ENCODE measurements at regions not wholly inside any gene's neighbourhood (a gene's known extent, or its start where the extent isn't known, plus 50 kb on each side); places are given as distances from the start of the nearest gene placed in this dataset.

DNA sequence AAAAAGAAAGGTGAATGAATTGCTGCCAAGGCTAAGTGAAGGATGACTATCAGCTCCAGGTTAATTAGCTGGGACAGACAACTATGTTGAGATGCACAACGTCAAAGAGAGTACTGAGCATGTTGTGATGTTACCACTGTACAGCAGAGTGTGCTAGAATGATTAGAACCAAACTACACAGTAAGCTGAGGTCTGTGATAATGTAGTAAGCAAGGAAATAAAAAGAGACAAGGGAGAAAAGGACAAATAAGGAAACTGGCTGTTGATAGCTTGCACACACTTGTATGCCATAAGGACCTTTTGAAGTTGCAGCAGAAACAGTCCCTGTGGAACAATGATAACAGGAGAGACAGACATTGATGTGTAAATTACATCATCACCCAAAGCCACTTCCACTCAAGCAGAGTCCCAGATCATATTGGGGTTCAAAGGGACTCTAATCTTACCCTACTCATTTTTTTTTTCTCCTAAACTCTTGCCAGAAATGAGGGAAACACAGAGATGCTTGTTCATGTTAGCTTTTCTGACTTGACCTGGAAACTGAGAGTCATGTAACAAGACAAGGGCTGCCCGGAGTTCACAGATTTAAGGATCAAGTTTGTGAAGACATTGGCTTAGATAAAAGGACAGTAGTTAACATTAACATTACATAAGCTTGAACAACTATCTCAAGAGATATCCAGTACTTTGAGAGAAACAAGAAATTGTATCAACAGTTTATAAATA lies 189.9 kb downstream of the CENPW start:
- no peak for FAIRE-seq

DNA sequence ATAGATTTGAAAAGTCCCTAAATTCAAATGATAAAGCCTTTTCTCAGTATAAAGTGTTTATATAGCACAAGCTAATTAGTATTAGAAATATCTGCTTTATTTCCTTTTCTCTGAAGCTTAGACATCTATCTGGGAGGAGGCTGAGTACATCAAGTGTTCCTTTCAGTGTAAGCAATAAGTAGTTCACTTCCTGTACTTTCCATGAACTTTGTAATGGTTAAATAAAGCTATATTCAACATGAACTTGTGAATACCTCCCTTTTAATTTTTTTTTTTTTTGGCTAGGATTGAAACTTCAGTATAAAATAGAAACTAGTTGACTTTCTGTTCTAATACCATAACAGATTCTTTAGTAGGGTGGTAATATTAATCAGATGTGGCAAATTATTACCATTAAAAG lies 190.9 kb downstream of the CENPW start:
- FAIRE-seq: peak; percentile 83

DNA sequence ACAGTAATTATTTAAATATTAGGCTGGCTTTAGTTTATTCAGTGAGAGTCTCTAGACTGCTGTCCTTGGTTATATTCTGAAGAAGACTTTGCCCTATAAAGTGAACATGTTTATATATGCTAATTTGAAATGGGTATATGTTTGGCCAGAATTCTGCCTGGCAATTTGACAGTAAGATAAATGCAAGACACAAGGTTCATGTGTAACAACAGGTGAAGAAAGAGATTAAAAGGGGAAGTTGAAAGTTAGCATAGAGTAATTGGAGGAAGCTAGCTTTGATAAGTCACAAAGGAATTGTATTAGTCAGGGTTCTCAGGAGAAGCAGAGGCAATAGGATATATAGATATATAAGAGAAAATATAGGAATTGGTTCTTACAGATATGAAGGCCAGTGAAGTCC lies 191.4 kb downstream of the CENPW start:
- no peak for FAIRE-seq

DNA sequence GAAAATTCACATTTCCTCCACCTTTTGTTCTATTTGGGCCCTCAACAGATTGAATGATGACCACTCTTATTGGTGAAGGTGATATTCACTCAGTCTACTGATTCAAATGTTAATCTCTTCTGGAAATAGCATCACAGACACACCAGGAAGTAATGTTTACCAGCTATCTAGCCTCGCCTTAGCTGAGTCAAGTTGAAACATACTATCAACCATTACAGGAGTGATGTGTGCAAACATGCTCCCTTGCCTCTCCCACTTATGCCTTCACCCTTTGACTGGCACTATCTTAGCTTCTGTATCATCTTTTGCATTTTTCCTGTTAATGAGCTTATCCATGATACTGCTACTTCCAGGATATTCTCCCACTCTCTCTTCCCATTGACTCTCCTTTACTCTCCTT lies 191.9 kb downstream of the CENPW start:
- FAIRE-seq: no peak

DNA sequence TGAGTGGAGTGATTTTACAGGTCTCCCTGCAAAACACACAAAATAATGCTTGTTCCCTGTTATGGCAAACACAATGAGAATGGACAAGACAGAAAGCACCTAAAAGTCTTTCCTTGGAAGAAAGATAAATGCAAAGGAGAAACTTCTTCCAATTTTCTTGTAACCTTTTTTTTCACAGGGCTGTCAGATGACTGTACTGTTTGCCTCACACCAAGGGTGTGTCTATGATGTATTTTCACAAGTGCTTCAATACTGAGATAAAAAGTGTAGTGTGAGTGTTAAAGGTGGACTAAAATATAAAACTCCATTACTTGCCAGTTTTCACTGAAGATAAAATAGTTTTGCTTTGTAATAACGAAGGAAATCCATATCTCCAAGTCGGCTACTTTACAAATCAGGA lies 194.5 kb downstream of the CENPW start:
- no peak for FAIRE-seq

DNA sequence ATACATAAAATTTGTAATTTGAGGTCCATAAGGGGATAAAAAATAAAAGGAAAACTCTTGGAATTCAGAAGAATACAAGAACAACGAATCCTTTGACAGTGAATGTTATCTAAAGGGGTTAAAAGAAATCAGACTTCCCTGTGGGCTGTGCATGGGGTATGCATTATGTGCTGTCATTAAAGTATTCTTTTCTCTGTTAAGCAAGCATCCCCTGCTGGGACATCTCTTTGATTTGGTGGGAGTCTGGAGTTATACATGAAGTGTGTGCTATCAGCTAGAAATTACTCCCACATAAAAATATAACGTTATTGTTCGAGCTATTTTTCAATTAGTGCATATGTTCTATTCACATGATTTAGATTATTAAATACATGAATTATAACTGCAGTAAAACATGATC lies 195.2 kb downstream of the CENPW start:
- FAIRE-seq: no peak

DNA sequence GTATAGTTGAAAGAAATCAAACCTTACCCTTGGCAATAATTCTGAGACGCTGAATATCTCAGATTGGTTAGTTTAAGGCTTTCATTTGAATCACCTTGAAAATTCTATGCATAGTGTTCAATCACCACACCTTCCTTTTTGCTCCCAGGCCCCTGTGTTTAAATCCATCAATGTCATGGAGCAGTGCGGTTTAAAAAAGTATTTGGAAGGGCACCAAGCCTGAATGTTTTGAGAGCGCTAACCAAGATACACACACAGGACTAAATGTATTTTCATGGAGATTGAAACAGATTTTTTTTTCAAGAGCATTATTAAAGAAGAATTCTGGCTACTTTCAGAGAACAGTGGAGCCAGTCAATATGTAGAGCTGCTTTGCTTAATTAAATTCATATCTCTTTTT lies 195.7 kb downstream of the CENPW start:
- no peak for FAIRE-seq

DNA sequence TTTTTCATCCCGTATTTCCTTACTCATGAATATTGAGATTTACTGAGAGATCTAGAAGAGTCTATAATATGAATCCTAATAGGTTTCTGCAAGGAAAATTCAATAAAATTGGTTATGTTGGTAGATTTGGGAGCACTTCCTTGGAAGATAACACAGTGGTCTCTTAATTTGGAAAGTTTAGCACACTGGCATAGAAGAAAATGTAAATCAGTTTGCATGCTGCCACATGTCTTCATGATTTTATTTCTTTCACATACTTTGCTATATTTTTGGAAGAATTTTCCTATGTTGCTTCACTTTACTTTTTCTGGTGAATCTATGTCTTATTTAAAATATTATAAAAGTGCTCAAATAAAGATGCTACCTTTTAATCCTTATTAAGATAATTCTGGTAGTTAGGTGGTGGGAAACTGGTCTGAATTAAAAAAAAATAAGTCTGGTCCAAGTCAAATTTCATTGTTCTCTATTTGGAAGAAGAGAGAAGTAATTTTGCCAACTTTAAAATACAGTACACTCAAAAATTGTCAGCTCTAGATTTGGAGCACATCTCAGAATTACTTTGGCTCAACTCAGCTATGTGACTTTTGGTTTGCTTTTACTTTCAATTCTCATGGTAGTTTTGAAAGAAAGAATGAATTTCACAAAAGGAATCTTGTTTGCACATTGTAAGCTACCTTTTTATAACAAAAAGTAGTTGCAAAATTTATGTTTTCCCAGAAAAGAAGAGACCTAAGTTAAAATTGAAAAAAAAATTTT lies 197.3 kb downstream of the CENPW start:
- no peak for FAIRE-seq

DNA sequence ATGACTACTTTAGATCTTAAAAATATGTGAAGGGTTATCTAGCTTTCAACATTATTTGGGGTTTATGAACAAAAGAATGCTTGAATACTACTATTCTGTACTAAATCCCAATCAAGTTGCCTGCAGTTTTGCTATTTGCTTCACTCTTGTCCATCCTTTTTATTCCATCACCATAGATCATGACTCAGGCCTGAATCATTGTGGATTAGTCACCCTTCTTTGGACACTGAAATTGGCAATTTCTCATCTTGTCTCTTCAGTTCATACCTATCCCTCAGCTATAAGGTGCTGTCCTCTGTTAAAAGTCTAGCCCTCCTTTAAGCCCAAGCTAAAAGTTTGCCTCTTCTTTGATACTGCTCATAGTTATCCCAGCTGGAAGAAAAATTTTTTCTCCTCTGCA lies 199.1 kb downstream of the CENPW start:
- no peak for FAIRE-seq

DNA sequence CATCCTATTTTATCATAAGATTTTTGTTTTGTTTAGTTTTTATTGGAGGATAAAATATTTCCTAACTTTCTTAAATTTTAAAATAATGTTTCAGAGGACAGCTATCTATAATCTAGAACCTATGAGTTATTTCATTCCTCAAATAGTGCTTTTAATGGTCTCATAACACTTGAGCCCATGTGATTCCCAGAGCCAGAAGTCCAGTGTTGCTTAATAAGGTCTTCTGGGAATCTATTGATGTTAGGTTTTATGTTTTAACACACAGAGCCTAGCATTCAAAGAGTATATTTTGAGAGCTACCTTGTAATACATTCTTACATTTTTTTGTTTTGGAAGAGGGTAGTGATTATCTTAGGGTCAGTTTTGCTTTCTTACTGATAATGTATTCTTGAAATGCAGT lies 200.2 kb downstream of the CENPW start:
- FAIRE-seq: no peak

DNA sequence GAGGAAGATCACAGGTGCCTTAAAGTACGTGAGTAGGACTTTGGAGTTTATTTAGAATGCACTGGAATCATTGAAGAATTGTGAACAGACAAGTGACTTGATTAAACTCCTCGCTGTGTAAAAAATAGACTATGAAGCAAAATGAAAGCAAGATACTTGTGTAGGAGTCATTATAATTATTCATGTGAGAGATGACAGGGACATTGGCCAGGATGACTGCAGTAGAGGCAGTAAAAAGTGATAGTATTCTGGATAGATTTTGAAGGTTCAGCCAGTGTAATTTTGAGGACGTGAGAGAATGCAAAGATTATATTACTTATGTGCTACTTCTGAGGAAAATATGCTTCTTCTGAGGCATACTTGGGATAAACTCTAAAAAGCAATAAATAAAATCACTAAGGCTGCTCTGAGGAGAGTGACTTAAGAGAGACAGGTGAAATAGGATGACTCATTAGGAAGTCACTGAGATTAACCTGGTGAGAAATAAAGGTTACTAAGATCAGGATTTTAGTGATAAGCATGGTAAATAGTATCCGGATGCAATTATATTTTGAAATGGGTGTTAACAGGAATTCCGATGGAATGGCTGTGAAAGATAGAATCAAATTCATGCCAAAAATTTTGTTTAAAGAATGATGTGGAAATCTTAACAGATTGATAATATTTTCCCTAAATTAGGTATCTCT lies 202.0 kb downstream of the CENPW start:
- no peak for FAIRE-seq

DNA sequence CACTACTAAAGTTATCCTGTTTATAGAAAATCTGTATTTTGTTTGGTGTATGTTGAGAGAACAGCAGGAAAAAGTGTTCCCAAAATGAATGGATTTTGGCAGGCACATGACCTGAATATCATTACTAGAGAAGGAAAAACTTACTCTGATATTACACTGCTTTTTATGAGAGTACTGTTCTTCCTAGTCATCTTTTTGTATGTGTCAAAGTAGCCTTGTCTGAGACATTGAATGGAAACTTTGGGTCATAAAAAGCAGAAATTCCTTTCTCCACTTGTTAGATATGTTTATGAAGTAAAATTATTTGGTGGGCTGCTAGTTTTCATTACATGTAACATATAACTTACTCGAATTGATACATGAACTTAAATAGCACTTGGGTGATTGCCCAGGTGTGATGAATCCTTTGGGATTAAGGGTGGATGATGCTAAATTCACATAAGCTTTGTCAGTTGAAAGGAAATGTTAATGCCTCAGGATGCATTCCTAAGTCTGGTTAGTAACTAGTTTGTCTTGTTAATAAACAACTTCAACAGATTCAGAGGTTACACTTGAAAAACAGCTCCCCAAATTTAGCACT lies 206.7 kb downstream of the CENPW start:
- FAIRE-seq: no peak

DNA sequence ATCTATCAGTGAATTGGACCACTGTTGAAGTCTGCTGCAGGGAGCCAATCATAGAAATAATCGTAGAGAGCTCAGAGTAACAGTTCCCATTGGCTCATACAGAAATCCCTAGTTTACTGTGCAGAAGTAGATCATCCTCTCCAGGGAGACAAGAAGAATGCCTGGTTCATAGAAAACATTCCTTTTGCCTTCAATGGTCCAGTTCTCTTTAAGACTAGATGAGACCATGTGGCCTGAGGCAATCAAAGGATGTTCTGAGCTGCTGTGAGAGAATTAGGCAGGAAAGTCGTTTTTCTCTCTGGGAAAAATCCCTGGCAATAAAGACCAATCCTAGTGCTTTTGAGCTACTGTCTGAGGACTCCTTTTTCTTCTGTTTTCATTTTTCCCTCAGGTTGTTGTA lies 208.4 kb downstream of the CENPW start:
- FAIRE-seq: no peak

DNA sequence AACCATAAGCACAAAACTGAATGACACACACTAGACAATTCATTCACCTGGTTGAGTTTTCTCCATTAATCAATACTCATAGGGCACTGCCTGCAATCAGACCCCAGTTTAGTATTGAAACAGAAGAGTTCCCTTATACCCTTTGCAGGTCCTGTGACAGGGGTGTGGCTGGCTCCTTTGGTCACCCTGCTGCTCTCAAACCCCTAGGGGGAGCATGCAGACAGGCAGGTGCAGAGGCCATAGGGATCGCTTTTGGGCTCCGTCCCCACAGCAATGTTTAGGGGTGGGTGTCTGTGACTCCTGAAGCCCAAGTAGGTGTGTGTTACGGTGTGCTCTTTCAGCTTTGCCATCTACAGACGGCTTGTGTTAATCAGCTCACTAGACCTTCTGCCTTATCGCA lies 210.4 kb downstream of the CENPW start:
- FAIRE-seq: no peak

DNA sequence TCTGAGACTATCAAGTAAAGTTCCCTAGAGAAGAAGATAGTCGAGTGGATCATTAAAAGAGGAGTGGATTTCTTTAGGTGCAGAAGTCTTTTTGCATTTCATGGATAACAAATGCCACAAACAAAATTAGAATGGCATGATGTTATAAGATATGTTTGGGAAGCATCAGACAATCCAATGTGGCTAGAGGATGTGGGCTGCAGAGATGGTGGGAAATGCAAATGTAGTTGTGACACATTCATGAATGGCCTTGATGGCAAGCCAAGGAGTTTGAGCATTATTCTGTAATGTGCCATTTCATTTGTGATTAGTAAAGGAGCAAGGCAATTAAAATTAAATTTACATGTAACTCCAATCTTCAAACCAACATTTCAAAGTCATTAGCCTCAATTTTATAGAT lies 211.9 kb downstream of the CENPW start:
- FAIRE-seq: no peak

DNA sequence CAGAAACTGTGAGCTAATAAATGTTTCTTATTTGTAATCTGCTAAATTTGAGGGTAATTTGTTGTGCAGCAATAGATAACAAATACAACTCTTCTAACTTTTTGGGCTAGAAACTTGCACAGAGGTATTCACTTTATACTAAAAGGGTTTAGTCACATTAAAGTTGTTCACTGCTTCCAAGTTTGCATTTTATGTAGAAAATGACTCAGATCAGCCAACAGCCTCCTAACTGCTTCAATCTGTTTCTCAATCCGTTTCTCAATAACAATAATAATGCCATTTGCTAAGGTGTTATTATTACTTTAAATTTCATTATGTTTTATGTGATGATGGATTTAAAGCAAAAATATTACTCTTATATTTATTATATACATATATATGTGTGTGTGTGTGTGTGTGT lies 213.9 kb downstream of the CENPW start:
- FAIRE-seq: no peak

DNA sequence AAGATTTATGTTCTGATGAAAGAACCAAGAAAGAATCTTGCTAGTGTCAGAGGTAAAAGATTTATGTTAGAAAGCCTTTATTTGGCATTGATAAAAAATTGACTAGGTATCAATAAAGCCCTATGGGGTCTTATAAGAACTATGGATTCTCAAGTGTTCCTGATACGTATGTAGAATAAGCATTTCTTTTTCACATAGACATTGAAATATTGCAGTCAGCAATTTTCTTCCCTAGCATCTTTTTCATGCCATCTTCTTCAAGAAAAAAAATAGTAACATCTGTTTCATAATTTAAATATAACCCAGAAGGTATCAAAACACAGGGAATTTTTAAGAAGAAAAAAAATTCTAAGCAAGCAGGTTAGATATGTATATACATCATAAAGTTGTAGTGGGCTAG lies 230.6 kb downstream of the CENPW start:
- no peak for FAIRE-seq

DNA sequence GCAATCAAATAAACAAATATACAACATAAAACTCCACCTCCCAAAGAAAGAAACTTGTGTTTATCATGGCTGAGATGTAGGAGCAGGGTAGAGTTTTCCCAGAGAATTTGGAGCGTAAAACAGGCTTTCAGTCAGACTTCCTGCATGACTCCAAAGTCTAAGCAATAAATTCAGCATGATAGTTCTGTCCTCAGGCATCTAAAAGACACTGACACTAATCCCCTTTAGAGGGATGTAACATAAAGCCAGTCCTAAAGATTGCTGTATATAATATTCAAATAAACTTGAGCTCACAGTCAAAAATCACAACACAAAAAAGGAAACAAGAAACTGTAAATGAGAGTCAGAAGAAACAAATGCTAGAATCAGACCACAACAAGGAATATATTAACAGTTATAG lies 234.4 kb downstream of the CENPW start:
- no peak for FAIRE-seq

DNA sequence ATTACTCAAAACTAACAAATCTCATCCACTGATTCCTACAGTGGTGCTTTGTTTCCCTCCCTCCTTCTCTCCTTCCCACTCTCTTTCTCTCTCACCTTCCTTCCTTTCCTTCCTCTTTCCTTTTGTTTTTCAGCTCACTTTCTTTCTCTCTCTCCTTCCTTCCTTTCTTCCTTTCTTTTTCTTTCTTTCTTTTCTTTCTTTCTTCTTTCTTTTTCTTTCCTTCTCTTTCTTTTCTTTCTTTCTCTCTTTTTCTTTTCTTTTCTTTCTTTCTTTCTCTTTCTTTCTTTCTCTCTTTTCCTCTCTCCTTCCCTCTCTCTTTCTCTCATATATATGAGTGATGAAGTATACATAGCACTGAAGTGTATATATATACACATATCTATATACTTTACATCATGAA lies 241.4 kb downstream of the CENPW start:
- FAIRE-seq: no peak

DNA sequence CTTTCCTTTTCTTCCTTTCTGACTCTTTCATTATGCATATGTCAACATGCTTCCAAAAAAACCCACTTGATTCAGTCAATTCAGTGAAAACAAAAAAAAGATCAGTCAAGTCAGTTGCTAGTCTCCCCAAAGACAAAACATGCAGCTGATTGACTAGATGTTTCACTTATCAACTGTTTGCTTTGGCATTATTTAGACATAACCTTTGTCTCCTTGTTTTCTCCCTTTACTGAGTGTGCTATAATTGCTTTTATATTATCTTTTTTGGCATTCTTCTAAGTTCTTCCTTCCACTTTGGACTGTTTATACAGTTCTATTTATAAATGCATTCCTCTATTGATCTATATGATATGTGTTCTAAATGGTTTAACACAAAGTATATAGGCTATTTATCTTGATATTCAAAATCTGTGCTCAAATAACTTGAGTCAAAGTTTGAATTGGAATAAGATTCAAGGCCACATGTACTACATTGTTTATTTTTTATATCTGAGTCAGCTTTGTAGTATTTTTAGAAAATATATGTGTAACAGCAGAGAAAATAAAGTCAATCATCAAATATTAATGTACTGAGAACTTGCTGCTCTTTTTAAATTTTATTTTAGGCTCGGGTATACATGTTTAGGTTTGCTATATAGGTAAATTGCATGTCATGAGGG lies 260.5 kb downstream of the CENPW start:
- no peak for FAIRE-seq

DNA sequence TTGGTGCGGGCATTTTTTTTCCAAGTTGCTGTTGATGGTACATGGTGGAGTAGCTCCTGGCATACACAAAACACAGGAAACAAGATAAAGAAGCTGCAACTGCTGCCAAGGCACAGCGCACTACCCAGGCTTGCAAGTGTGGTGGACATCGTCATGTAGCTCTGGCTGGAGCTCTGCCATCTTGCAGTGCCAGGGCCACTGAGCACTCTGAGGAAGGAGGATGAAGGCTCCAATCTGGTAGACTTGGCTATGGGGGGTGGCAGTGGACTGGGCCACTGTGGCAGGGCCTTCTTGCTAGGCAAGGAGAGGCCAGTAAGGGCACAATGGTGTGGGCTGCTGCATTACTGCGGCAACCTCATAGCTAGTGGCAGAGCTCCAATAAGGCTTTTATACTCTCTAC lies 263.5 kb downstream of the CENPW start:
- no peak for FAIRE-seq

DNA sequence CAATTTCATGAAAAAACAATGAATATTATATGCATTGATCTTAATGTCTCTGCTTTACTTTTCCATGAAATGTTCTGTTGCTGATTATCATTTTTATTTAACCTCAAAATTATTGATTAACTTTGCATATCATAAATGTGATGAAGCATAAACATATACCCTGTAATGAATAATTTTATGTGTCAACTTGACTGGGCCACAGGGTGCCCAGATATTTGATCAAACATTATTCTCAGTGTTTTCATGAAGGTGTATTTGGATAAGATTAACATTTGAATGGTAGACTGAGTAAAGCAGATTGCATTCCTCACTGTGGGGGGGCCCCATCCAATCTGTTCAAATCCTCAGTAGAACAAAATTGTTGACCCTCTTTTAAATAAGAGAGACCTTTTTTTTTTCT lies 265.2 kb downstream of the CENPW start:
- FAIRE-seq: no peak

DNA sequence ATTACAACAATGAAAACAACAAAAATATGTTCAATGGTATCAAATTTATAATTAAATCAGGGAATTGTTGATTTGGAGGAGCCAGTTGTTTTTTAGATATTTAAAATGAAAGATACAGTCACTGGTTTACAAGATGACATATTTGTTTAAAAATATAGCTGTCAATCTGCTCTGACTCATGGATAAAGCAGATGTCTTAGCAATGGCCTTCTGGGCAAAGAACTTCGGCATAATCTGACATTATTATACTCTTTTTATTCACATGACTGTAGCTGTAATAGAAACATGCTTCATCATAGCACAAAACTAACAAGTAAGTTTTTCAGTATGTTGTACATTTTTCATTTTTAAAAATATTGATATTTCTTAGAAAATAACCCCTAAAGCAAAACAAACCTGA lies 267.4 kb downstream of the CENPW start:
- FAIRE-seq: no peak

All from islet of Langerhans (tissue), 1 donor.